Prostate gland (tissue), 2 donors: ENCODE measurements at regions not wholly inside any gene's neighbourhood (a gene's known extent, or its start where the extent isn't known, plus 50 kb on each side); places are given as distances from the start of the nearest gene placed in this dataset.

Source experiments
- DNase-seq: peaks from one replicate; pipeline ENCODE4 v3.0.0-alpha.2; 2019; ENCODE audit warnings: low spot score
- H3K27ac ChIP-seq, 2 donors: fragments of 200-600 bp; sonication (generic); 2 replicates each; pipeline ENCODE4 v1.5.1; 2017 to 2019
- H3K27me3 ChIP-seq: fragments of 200-600 bp; sonication (generic); replicated peaks from 2 replicates; pipeline ENCODE4 v1.5.1; 2019; ENCODE audit not compliant: insufficient read depth
- H3K36me3 ChIP-seq, 2 donors: fragments of 200-600 bp; sonication (generic); 1 replicate in 1 of 2; 2 replicates in 1 of 2; pipeline versions ENCODE4 v1.5.1 to v1.8.1; 2017 to 2019
- H3K4me1 ChIP-seq: fragments of 200-600 bp; sonication (generic); replicated peaks from 2 replicates; pipeline ENCODE4 v1.5.1; 2019
- H3K4me3 ChIP-seq, 2 donors: fragments of 200-600 bp; sonication (generic); 2 replicates each; pipeline ENCODE4 v1.5.1; 2017 to 2019
- H3K9me3 ChIP-seq: fragments of 200-600 bp; sonication (generic); 2 replicates; pipeline ENCODE4 v1.5.1; 2017
- POLR2A ChIP-seq: fragments of 450-650 bp; IDR thresholded peaks from one replicate; pipeline ENCODE4 v1.6.1; 2016; ENCODE audit warnings: antibody characterized with exemption, mild to moderate bottlenecking
- POLR2AphosphoS5 ChIP-seq: sonication (generic); formaldehyde crosslinking; IDR thresholded peaks from one replicate; pipeline ENCODE4 v1.6.1; 2017; ENCODE audit warnings: antibody characterized with exemption
- WGBS: methylation state at CpG from one replicate; pipeline ENCODE4 v1.1.5; 2018; 5-methylcytosine and 5-hydroxymethylcytosine counted together
- intact Hi-C: fragments of 100-400 bp; cut with DNase I; formaldehyde crosslinking; loops from one replicate; pipeline ENCODE4 v1.14.2; 2022
- small RNA-seq, 2 donors: library from RNA; depleted of rRNA; stranded (forward); fragments of <200 nt; gene quantifications; one replicate each; pipeline ENCODE3, GENCODE V24; 2016
- TF ChIP-seq, protein P1 (sequence below), 4 experiments: fragments of 200-600 bp in 2 of 4; fragments of 450-650 bp in 2 of 4; sonication (generic) in 2 of 4; IDR thresholded peaks; 1 replicate in 3 of 4; 2 replicates in 1 of 4; pipeline ENCODE4 v1.5.1; 2016 to 2019; ENCODE audit warnings: antibody characterized with exemption in 4 of 4, mild to moderate bottlenecking in 2 of 4, moderate library complexity in 2 of 4

DNA sequence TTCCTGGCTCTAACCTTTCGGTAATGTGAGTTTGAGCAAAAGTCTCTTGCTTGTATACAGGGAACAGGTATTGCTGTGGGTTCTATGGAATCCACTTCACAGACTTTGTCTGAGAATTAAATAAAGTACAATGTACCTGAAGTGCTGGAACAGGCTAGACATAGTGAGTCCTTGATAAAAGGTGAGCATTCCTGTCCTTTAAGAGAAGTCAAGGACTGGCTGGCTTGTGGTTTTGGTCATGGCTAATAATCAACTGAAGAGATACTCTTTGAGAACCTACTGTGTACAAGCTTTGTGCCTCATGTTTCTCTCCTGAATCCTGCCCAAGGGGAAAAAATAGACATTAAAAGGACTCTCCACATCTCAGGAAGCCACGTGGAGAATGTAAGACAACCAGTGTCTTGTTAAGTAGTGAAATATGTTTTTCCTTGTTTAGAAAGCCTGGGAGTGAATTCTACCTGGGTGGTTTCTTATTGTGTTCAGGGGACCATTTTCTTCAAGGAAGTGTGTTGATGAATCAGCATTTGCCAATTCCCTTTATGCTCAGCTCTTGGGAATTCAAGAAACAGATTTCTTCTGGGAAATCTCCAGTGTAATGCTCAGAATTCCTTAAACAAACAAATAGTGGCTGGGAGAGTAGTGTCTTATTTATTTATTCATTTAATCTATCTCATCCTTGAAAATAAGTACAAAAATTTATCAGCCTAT, 55.2 kb upstream of the PLD5 start:
- intact Hi-C loops = no loop called here
- Histone ChIP-seq H3K36me3 (no peaks in the 10 kb centered on the region), H3K27me3 (no peaks in the 10 kb centered on the region), H3K4me3 (no peak overlapping the region), H3K27ac (no peak overlapping the region), H3K9me3 (no peaks in the 10 kb centered on the region), H3K4me1 (no peaks in the 10 kb centered on the region)
- WGBS = 55% methylated on average over 2 of the region's 2 CpGs
- DNase-seq = no peak
- TF ChIP-seq POLR2AphosphoS5 (no peak), POLR2A (no peak)
- TF ChIP-seq, protein P1, sequence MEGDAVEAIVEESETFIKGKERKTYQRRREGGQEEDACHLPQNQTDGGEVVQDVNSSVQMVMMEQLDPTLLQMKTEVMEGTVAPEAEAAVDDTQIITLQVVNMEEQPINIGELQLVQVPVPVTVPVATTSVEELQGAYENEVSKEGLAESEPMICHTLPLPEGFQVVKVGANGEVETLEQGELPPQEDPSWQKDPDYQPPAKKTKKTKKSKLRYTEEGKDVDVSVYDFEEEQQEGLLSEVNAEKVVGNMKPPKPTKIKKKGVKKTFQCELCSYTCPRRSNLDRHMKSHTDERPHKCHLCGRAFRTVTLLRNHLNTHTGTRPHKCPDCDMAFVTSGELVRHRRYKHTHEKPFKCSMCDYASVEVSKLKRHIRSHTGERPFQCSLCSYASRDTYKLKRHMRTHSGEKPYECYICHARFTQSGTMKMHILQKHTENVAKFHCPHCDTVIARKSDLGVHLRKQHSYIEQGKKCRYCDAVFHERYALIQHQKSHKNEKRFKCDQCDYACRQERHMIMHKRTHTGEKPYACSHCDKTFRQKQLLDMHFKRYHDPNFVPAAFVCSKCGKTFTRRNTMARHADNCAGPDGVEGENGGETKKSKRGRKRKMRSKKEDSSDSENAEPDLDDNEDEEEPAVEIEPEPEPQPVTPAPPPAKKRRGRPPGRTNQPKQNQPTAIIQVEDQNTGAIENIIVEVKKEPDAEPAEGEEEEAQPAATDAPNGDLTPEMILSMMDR (IDR thresholded peaks at IDR 0.05) = no peak

Small RNAs in the stretch of these regions (small RNA-seq; reads per million reads assigned to genes)
- 0 reads per million in 2 donors for gene AL603825.1
